CD4-positive, alpha-beta T cell treated with Interleukin-1 beta for 1 hour (primary cell): ENCODE measurements at regions not wholly inside any gene's neighbourhood (a gene's known extent, or its start where the extent isn't known, plus 50 kb on each side); places are given as distances from the start of the nearest gene placed in this dataset.
"Not testable (repeated sequence)": the region's sequence is repeated elsewhere in the genome, so short reads cannot be mapped to it uniquely, and the experiment has no call there.

ENCODE experiments used
- DNase-seq, 2 donors: peaks; one replicate each; pipeline ENCODE4 v3.0.0-alpha.2; 2020 to 2022

GRCh38 chr1:83455753-83456152, 543.2 kb downstream of the TTLL7 start:
- not testable (repeated sequence) for DNase-seq

- not testable (repeated sequence) for DNase-seq
Measured at GRCh38 chr1:83445873-83446272, 553.1 kb downstream of the TTLL7 start.

GRCh38 chr1:83442412-83442811, 556.5 kb downstream of the TTLL7 start:
- DNase-seq: not testable (repeated sequence)

- not testable (repeated sequence) for DNase-seq
Measured at GRCh38 chr1:83440586-83440985, 558.3 kb downstream of the TTLL7 start.

GRCh38 chr1:83440021-83440420, 558.9 kb downstream of the TTLL7 start:
- not testable (repeated sequence) for DNase-seq

GRCh38 chr1:83438316-83438715, 560.6 kb downstream of the TTLL7 start:
- DNase-seq: not testable (repeated sequence)

GRCh38 chr1:83435336-83435735, 563.6 kb downstream of the TTLL7 start:
- not testable (repeated sequence) for DNase-seq

- DNase-seq: not testable (repeated sequence)
Measured at GRCh38 chr1:83427566-83427965, 571.4 kb downstream of the TTLL7 start.

- not testable (repeated sequence) for DNase-seq
Measured at GRCh38 chr1:83423382-83423781, 575.5 kb downstream of the TTLL7 start.

GRCh38 chr1:83418558-83418957, 580.4 kb downstream of the TTLL7 start:
- DNase-seq: no peak

- DNase-seq: not testable (repeated sequence)
Measured at GRCh38 chr1:83413839-83414107, 585.2 kb downstream of the TTLL7 start.

GRCh38 chr1:83410746-83411413, 588.1 kb downstream of the TTLL7 start:
- not testable (repeated sequence) for DNase-seq

GRCh38 chr1:83406693-83407371, 592.1 kb downstream of the TTLL7 start:
- not testable (repeated sequence) for DNase-seq

GRCh38 chr1:83405789-83406188, 593.1 kb downstream of the TTLL7 start:
- not testable (repeated sequence) for DNase-seq

GRCh38 chr1:83403500-83403899, 595.4 kb downstream of the TTLL7 start:
- not testable (repeated sequence) for DNase-seq

- not testable (repeated sequence) for DNase-seq
Measured at GRCh38 chr1:83401146-83401545, 597.8 kb downstream of the TTLL7 start.

- not testable (repeated sequence) for DNase-seq
Measured at GRCh38 chr1:83400173-83400572, 598.8 kb downstream of the TTLL7 start.

GRCh38 chr1:83398125-83398524, 600.8 kb downstream of the TTLL7 start:
- DNase-seq: not testable (repeated sequence)

- DNase-seq: not testable (repeated sequence)
Measured at GRCh38 chr1:83395130-83395529, 603.8 kb downstream of the TTLL7 start.

GRCh38 chr1:83386946-83387345, 612.0 kb downstream of the TTLL7 start:
- not testable (repeated sequence) for DNase-seq

- not testable (repeated sequence) for DNase-seq
Measured at GRCh38 chr1:83383107-83383506, 615.8 kb downstream of the TTLL7 start.

- DNase-seq: not testable (repeated sequence)
Measured at GRCh38 chr1:83373018-83373417, 625.9 kb downstream of the TTLL7 start.

- not testable (repeated sequence) for DNase-seq
Measured at GRCh38 chr1:83369853-83370252, 629.1 kb downstream of the TTLL7 start.

- DNase-seq: not testable (repeated sequence)
Measured at GRCh38 chr1:83365320-83365719, 633.6 kb downstream of the TTLL7 start.
